ENCODE measurements at regions not wholly inside any gene's neighbourhood (a gene's known extent, or its start where the extent isn't known, plus 50 kb on each side); places are given as distances from the start of the nearest gene placed in this dataset.

GRCh38 chr3:152595975-152596821, 238.7 kb upstream of the P2RY1 start (continued):
- TF ChIP-seq BCLAF1 (IDR thresholded peaks at IDR 0.05; ENCODE audit: borderline replicate concordance in 1 of 2, control insufficient read depth in 1 of 2, low read depth in 2 of 2, low read length in 1 of 2): no peak
- TF ChIP-seq ZNF174 (CRISPR knock-in tag; IDR thresholded peaks at IDR 0.05): no peak
- TF ChIP-seq GATA2 (CRISPR knock-in tag; IDR thresholded peaks at IDR 0.05): peak; percentile 29
- TF ChIP-seq ZBTB11 (CRISPR knock-in tag; IDR thresholded peaks at IDR 0.05): peak in 1 of 3 experiments; percentile 35; a peak in 2 of 6 replicates
- TF ChIP-seq, protein P1, sequence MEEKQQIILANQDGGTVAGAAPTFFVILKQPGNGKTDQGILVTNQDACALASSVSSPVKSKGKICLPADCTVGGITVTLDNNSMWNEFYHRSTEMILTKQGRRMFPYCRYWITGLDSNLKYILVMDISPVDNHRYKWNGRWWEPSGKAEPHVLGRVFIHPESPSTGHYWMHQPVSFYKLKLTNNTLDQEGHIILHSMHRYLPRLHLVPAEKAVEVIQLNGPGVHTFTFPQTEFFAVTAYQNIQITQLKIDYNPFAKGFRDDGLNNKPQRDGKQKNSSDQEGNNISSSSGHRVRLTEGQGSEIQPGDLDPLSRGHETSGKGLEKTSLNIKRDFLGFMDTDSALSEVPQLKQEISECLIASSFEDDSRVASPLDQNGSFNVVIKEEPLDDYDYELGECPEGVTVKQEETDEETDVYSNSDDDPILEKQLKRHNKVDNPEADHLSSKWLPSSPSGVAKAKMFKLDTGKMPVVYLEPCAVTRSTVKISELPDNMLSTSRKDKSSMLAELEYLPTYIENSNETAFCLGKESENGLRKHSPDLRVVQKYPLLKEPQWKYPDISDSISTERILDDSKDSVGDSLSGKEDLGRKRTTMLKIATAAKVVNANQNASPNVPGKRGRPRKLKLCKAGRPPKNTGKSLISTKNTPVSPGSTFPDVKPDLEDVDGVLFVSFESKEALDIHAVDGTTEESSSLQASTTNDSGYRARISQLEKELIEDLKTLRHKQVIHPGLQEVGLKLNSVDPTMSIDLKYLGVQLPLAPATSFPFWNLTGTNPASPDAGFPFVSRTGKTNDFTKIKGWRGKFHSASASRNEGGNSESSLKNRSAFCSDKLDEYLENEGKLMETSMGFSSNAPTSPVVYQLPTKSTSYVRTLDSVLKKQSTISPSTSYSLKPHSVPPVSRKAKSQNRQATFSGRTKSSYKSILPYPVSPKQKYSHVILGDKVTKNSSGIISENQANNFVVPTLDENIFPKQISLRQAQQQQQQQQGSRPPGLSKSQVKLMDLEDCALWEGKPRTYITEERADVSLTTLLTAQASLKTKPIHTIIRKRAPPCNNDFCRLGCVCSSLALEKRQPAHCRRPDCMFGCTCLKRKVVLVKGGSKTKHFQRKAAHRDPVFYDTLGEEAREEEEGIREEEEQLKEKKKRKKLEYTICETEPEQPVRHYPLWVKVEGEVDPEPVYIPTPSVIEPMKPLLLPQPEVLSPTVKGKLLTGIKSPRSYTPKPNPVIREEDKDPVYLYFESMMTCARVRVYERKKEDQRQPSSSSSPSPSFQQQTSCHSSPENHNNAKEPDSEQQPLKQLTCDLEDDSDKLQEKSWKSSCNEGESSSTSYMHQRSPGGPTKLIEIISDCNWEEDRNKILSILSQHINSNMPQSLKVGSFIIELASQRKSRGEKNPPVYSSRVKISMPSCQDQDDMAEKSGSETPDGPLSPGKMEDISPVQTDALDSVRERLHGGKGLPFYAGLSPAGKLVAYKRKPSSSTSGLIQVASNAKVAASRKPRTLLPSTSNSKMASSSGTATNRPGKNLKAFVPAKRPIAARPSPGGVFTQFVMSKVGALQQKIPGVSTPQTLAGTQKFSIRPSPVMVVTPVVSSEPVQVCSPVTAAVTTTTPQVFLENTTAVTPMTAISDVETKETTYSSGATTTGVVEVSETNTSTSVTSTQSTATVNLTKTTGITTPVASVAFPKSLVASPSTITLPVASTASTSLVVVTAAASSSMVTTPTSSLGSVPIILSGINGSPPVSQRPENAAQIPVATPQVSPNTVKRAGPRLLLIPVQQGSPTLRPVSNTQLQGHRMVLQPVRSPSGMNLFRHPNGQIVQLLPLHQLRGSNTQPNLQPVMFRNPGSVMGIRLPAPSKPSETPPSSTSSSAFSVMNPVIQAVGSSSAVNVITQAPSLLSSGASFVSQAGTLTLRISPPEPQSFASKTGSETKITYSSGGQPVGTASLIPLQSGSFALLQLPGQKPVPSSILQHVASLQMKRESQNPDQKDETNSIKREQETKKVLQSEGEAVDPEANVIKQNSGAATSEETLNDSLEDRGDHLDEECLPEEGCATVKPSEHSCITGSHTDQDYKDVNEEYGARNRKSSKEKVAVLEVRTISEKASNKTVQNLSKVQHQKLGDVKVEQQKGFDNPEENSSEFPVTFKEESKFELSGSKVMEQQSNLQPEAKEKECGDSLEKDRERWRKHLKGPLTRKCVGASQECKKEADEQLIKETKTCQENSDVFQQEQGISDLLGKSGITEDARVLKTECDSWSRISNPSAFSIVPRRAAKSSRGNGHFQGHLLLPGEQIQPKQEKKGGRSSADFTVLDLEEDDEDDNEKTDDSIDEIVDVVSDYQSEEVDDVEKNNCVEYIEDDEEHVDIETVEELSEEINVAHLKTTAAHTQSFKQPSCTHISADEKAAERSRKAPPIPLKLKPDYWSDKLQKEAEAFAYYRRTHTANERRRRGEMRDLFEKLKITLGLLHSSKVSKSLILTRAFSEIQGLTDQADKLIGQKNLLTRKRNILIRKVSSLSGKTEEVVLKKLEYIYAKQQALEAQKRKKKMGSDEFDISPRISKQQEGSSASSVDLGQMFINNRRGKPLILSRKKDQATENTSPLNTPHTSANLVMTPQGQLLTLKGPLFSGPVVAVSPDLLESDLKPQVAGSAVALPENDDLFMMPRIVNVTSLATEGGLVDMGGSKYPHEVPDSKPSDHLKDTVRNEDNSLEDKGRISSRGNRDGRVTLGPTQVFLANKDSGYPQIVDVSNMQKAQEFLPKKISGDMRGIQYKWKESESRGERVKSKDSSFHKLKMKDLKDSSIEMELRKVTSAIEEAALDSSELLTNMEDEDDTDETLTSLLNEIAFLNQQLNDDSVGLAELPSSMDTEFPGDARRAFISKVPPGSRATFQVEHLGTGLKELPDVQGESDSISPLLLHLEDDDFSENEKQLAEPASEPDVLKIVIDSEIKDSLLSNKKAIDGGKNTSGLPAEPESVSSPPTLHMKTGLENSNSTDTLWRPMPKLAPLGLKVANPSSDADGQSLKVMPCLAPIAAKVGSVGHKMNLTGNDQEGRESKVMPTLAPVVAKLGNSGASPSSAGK (IDR thresholded peaks at IDR 0.05): no peak; the same call in 1 of the 2 replicates

Data from K562 (cell line).